ENCODE measurements at regions not wholly inside any gene's neighbourhood (a gene's known extent, or its start where the extent isn't known, plus 50 kb on each side); places are given as distances from the start of the nearest gene placed in this dataset.

- TF ChIP-seq, protein P1, sequence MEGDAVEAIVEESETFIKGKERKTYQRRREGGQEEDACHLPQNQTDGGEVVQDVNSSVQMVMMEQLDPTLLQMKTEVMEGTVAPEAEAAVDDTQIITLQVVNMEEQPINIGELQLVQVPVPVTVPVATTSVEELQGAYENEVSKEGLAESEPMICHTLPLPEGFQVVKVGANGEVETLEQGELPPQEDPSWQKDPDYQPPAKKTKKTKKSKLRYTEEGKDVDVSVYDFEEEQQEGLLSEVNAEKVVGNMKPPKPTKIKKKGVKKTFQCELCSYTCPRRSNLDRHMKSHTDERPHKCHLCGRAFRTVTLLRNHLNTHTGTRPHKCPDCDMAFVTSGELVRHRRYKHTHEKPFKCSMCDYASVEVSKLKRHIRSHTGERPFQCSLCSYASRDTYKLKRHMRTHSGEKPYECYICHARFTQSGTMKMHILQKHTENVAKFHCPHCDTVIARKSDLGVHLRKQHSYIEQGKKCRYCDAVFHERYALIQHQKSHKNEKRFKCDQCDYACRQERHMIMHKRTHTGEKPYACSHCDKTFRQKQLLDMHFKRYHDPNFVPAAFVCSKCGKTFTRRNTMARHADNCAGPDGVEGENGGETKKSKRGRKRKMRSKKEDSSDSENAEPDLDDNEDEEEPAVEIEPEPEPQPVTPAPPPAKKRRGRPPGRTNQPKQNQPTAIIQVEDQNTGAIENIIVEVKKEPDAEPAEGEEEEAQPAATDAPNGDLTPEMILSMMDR (IDR thresholded peaks at IDR 0.05; ENCODE audit: low read length), result no peak
- no peak for TF ChIP-seq EZH2phosphoT487 (IDR thresholded peaks at IDR 0.05; ENCODE audit: low read length)
Measured at GRCh38 chr2:8534386-8534728, 147.5 kb upstream of the ID2 start.
